ENCODE measurements at regions not wholly inside any gene's neighbourhood (a gene's known extent, or its start where the extent isn't known, plus 50 kb on each side); places are given as distances from the start of the nearest gene placed in this dataset.

GRCh38 chr7:51980812-51981211, 664.2 kb upstream of the COBL start:
- ATAC-seq: no peak
- no peaks in the 10 kb centered on the region for H3K9me3 Mint-ChIP-seq (ENCODE audit: insufficient read depth)
- H3K4me3 Mint-ChIP-seq: no peak overlapping the region
- DNase-seq: no peak
- H3K4me1 Mint-ChIP-seq (ENCODE audit: low read depth): no peaks in the 10 kb centered on the region
- CTCF ChIA-PET: interaction anchor here (0.6 kb wide), 1 partner anchor 459 kb away, joined by 4 read pairs; no protein-coding TSS in a partner anchor
- no peaks in the 10 kb centered on the region for H3K36me3 Mint-ChIP-seq (ENCODE audit: low read depth)
- POLR2A ChIA-PET: no interaction called here
- no peaks in the 10 kb centered on the region for H3K27me3 Mint-ChIP-seq (ENCODE audit: low read depth)
- H3K27ac Mint-ChIP-seq: no peak overlapping the region

- Mint-ChIP-seq H3K36me3 (ENCODE audit: low read depth) (no peaks in the 10 kb centered on the region), H3K27ac (no peak overlapping the region), H3K9me3 (ENCODE audit: insufficient read depth) (no peaks in the 10 kb centered on the region), H3K27me3 (ENCODE audit: low read depth) (no peaks in the 10 kb centered on the region), H3K4me3 (no peak overlapping the region), H3K4me1 (ENCODE audit: low read depth) (no peaks in the 10 kb centered on the region)
- ChIA-PET POLR2A (no interaction called here), CTCF (interaction anchor here (0.6 kb wide), 1 partner anchor 459 kb away, joined by 4 read pairs; no protein-coding TSS in a partner anchor)
- no peak for ATAC-seq
- no peak for DNase-seq
These were observed 663.7 kb upstream of the COBL start for GRCh38 chr7:51980313-51980712.

DNA sequence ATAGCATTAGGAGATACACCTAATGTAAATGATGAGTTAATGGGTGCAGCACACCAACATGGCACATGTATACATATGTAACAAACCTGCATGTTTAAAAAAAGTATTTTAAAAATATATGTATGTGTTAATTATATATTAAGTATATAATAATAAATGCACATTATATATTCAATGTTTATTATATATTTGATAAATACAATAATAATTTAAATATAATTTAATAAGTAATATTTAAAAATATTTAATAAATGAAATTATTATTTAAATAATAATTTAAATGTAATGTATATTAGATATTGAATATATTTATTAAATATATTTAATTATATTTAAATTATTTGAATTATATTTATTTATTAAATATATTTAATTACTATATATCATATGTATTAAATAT, 661.3 kb upstream of the COBL start:
- Mint-ChIP-seq H3K4me3 (no peak overlapping the region), H3K4me1 (ENCODE audit: low read depth) (no peaks in the 10 kb centered on the region), H3K27me3 (ENCODE audit: low read depth) (no peaks in the 10 kb centered on the region), H3K36me3 (ENCODE audit: low read depth) (no peaks in the 10 kb centered on the region), H3K9me3 (ENCODE audit: insufficient read depth) (no peaks in the 10 kb centered on the region), H3K27ac (no peak overlapping the region)
- no peak for ATAC-seq
- ChIA-PET POLR2A (no interaction called here), CTCF (no interaction called here)
- DNase-seq: no peak

DNA sequence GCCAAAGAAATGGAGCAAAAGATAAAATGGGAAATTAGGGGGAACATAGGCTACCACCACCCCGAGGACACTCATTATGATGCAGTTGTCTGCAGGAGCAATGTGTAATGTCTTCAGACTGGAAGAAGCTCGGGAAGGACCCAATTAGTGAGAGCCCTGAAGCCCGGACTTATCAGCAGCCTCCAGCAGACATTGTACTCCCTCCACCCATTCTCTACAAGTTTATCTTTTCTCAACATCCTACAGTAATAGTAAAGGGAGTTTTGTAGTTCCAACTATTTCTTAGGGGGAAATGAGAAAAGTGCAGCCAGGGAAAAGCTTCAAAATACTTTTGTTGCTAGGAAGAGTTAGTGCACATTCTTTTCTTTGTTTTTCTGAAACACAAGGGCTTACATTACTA, 657.3 kb upstream of the COBL start:
- CTCF ChIA-PET: no interaction called here

DNA sequence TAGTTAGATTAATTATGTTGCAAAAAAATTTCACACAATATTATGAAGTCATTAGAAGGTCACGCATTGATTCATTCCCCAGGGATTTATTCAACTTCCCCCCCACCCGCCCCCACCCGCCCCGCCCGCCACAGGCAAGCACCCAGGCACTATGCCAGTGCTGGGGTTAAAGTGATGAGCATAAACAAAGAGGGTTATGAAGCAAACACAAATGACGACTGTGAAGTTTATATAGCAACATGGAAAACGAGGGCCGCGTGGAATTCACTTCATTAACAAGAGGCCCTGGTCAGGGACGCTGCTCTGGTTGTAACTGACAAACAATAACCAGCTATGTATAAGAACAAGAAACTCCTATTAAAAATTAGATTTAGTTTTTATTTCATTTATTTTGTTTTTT, 656.5 kb upstream of the COBL start:
- no peaks in the 10 kb centered on the region for H3K27me3 Mint-ChIP-seq (ENCODE audit: low read depth)
- POLR2A ChIA-PET: no interaction called here
- no peaks in the 10 kb centered on the region for H3K4me1 Mint-ChIP-seq (ENCODE audit: low read depth)
- no peaks in the 10 kb centered on the region for H3K36me3 Mint-ChIP-seq (ENCODE audit: low read depth)
- no peak for DNase-seq
- CTCF ChIA-PET: no interaction called here
- no peaks in the 10 kb centered on the region for H3K9me3 Mint-ChIP-seq (ENCODE audit: insufficient read depth)
- ATAC-seq: no peak
- H3K4me3 Mint-ChIP-seq: no peak overlapping the region
- no peak overlapping the region for H3K27ac Mint-ChIP-seq

More for the DNA sequence above, 657.3 kb upstream of the COBL start:
- ATAC-seq (no peak), DNase-seq (no peak)
- Mint-ChIP-seq H3K4me3 (no peak overlapping the region), H3K27ac (no peak overlapping the region), H3K9me3 (ENCODE audit: insufficient read depth) (no peaks in the 10 kb centered on the region), H3K36me3 (ENCODE audit: low read depth) (no peaks in the 10 kb centered on the region), H3K4me1 (ENCODE audit: low read depth) (no peaks in the 10 kb centered on the region), H3K27me3 (ENCODE audit: low read depth) (no peaks in the 10 kb centered on the region)
- POLR2A ChIA-PET: no interaction called here

GRCh38 chr7:51970961-51971665, 654.5 kb upstream of the COBL start:
- Mint-ChIP-seq H3K27ac (no peak overlapping the region), H3K4me1 (ENCODE audit: low read depth) (no peaks in the 10 kb centered on the region), H3K27me3 (ENCODE audit: low read depth) (no peaks in the 10 kb centered on the region), H3K9me3 (ENCODE audit: insufficient read depth) (no peaks in the 10 kb centered on the region), H3K4me3 (no peak overlapping the region), H3K36me3 (ENCODE audit: low read depth) (no peaks in the 10 kb centered on the region)
- ATAC-seq (no peak), DNase-seq (no peak)
- ChIA-PET POLR2A (no interaction called here), CTCF (no interaction called here)

GRCh38 chr7:51968461-51968860, 651.9 kb upstream of the COBL start:
- DNase-seq: no peak
- H3K36me3 Mint-ChIP-seq (ENCODE audit: low read depth): no peaks in the 10 kb centered on the region
- H3K27me3 Mint-ChIP-seq (ENCODE audit: low read depth): no peaks in the 10 kb centered on the region
- ChIA-PET POLR2A (no interaction called here), CTCF (no interaction called here)
- H3K4me1 Mint-ChIP-seq (ENCODE audit: low read depth): no peaks in the 10 kb centered on the region
- H3K4me3 Mint-ChIP-seq: no peak overlapping the region
- no peaks in the 10 kb centered on the region for H3K9me3 Mint-ChIP-seq (ENCODE audit: insufficient read depth)
- no peak for ATAC-seq
- no peak overlapping the region for H3K27ac Mint-ChIP-seq

GRCh38 chr7:51965454-51965853, 648.8 kb upstream of the COBL start:
- no peaks in the 10 kb centered on the region for H3K9me3 Mint-ChIP-seq (ENCODE audit: insufficient read depth)
- H3K27me3 Mint-ChIP-seq (ENCODE audit: low read depth): no peaks in the 10 kb centered on the region
- no peak for ATAC-seq
- no peaks in the 10 kb centered on the region for H3K4me1 Mint-ChIP-seq (ENCODE audit: low read depth)
- H3K36me3 Mint-ChIP-seq (ENCODE audit: low read depth): no peaks in the 10 kb centered on the region
- no peak overlapping the region for H3K4me3 Mint-ChIP-seq
- no peak for DNase-seq
- CTCF ChIA-PET: no interaction called here
- POLR2A ChIA-PET: no interaction called here
- no peak overlapping the region for H3K27ac Mint-ChIP-seq

DNA sequence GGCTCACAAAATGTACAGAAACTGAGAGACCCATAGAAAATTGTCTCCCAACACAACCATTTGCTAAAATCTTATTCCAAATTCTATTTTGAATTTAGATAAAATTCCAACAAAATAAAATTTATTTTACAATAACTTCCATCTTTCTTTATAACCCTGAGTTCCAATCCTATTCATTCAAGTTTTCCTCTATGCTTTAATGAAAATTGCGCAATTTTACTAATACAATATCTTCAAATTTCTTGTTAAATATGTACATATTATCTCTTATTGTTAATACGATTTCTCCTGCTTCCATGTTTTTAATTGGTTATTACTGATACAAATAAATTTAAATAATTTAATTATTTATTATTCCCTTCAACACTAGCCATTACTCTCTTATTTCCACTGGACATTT, 645.2 kb upstream of the COBL start:
- ATAC-seq: no peak
- ChIA-PET CTCF (no interaction called here), POLR2A (no interaction called here)
- DNase-seq: no peak
- Mint-ChIP-seq H3K36me3 (ENCODE audit: low read depth) (no peaks in the 10 kb centered on the region), H3K27me3 (ENCODE audit: low read depth) (no peaks in the 10 kb centered on the region), H3K27ac (no peak overlapping the region), H3K4me1 (ENCODE audit: low read depth) (no peaks in the 10 kb centered on the region), H3K9me3 (ENCODE audit: insufficient read depth) (peaks cover 4% of the 10 kb centered on the region), H3K4me3 (no peak overlapping the region)

GRCh38 chr7:51950813-51951212, 634.2 kb upstream of the COBL start:
- DNase-seq: no peak
- no peaks in the 10 kb centered on the region for H3K36me3 Mint-ChIP-seq (ENCODE audit: low read depth)
- ChIA-PET CTCF (interaction anchor here (0.7 kb wide), 1 partner anchor 857 kb away, joined by 3 read pairs; no protein-coding TSS in a partner anchor), POLR2A (no interaction called here)
- no peak for ATAC-seq
- H3K4me3 Mint-ChIP-seq: no peak overlapping the region
- no peaks in the 10 kb centered on the region for H3K4me1 Mint-ChIP-seq (ENCODE audit: low read depth)
- H3K27me3 Mint-ChIP-seq (ENCODE audit: low read depth): no peaks in the 10 kb centered on the region
- H3K9me3 Mint-ChIP-seq (ENCODE audit: insufficient read depth): peaks cover 10% of the 10 kb centered on the region
- no peak overlapping the region for H3K27ac Mint-ChIP-seq

- Mint-ChIP-seq H3K4me1 (ENCODE audit: low read depth) (no peaks in the 10 kb centered on the region), H3K4me3 (no peak overlapping the region), H3K27me3 (ENCODE audit: low read depth) (no peaks in the 10 kb centered on the region), H3K36me3 (ENCODE audit: low read depth) (no peaks in the 10 kb centered on the region), H3K27ac (no peak overlapping the region), H3K9me3 (ENCODE audit: insufficient read depth) (peaks cover 16% of the 10 kb centered on the region)
- POLR2A ChIA-PET: no interaction called here
- CTCF ChIA-PET: no interaction called here
- DNase-seq: no peak
- ATAC-seq: no peak
These were observed 633.4 kb upstream of the COBL start for GRCh38 chr7:51949726-51950644.

DNA sequence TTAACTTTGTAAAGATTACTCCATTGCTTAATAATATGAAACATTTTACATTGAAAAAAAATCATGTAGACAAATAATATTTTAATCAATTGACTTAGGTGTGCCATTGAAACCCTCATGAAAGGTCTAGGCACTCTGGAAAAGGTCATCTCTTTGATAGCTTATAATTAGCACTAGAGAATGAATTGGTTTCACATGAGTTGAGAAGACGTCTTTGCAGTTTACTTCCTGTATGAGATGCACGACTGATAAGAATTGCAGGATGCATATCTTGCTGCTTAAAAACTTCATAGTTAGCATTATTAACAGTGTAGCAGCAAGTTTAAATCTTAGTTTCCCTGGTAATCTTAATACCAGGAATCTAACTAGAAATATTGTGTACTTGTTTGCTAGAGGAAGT, 614.2 kb upstream of the COBL start:
- no peak overlapping the region for H3K27ac Mint-ChIP-seq
- ATAC-seq: no peak
- H3K4me3 Mint-ChIP-seq: no peak overlapping the region
- no peaks in the 10 kb centered on the region for H3K36me3 Mint-ChIP-seq (ENCODE audit: low read depth)
- peaks cover 7% of the 10 kb centered on the region for H3K9me3 Mint-ChIP-seq (ENCODE audit: insufficient read depth)
- ChIA-PET POLR2A (no interaction called here), CTCF (no interaction called here)
- H3K27me3 Mint-ChIP-seq (ENCODE audit: low read depth): no peaks in the 10 kb centered on the region
- DNase-seq: no peak
- no peaks in the 10 kb centered on the region for H3K4me1 Mint-ChIP-seq (ENCODE audit: low read depth)

Data from activated CD8-positive, alpha-beta T cell treated with anti-CD3 and anti-CD28 coated beads, Interleukin-2, amount 10 ng/mL, durations not matched to agents 7 days and 5 days (primary cell).